ENCODE measurements at regions not wholly inside any gene's neighbourhood (a gene's known extent, or its start where the extent isn't known, plus 50 kb on each side); places are given as distances from the start of the nearest gene placed in this dataset.

- TF ChIP-seq CTCF (conservative IDR thresholded peaks at IDR 0.05 in 1 of 2, IDR thresholded peaks at IDR 0.05 in 1 of 2; ENCODE audit: low read depth in 1 of 2, low read length in 2 of 2) (no peak), EZH2 (IDR thresholded peaks at IDR 0.05; ENCODE audit: low read length, missing control alignments) (no peak)
These were observed 166.2 kb downstream of the TRIM43 start for GRCh38 chr2:95757988-95758387.
